ENCODE measurements at regions not wholly inside any gene's neighbourhood (a gene's known extent, or its start where the extent isn't known, plus 50 kb on each side); places are given as distances from the start of the nearest gene placed in this dataset.
A peak's percentile ranks its signal among the peaks of the same experiment; 100 is the strongest.

DNA sequence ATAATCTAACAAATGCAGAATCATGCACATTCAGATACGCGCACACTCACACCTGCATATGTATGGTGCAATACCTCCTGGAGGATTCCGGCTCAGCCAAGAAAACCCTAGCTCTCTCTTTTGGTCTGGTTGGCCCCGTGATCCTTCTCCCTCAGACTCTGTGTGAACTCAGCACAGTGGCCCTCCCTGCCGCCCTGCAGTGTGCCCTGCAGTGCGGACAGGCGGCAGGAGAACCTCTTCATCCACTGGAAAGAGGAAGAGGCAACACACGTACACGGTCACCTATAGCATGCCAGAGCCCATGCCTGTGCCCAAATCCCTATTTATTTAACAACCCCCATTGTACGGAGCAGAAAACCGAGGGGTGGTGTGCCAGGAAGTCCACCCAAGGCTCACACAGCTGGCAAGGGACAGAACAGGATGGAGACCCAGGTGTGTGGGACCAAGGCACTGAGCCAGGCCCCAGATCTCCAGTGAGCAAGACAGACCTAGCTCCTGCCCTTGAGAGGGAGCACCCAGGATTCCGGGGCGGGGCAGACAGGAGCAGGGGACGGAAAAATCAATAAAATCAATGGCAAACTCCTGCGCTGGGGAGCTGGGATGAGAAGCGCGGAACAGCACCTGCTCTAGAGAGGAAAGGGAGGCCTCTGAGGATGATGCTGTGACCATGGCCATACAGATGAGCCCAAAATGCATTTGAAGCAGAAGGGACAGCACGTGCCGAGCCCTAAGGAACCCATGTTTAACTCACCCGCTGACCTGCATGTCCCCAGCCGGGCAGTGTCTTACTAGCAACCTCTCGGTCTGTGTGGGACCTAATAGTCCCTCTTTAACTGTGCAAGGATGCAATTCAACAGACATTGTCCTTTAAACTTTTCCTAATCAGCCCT lies 54.7 kb upstream of the CIBAR2 start:
- TF ChIP-seq, protein P1, sequence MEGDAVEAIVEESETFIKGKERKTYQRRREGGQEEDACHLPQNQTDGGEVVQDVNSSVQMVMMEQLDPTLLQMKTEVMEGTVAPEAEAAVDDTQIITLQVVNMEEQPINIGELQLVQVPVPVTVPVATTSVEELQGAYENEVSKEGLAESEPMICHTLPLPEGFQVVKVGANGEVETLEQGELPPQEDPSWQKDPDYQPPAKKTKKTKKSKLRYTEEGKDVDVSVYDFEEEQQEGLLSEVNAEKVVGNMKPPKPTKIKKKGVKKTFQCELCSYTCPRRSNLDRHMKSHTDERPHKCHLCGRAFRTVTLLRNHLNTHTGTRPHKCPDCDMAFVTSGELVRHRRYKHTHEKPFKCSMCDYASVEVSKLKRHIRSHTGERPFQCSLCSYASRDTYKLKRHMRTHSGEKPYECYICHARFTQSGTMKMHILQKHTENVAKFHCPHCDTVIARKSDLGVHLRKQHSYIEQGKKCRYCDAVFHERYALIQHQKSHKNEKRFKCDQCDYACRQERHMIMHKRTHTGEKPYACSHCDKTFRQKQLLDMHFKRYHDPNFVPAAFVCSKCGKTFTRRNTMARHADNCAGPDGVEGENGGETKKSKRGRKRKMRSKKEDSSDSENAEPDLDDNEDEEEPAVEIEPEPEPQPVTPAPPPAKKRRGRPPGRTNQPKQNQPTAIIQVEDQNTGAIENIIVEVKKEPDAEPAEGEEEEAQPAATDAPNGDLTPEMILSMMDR (IDR thresholded peaks at IDR 0.05; ENCODE audit: control insufficient read depth, insufficient read depth, low read depth, low read length, missing control alignments), result no peak
- no peak for DNase-seq (ENCODE audit: low read depth)
- no peak overlapping the region for H3K4me3 ChIP-seq (ENCODE audit: control insufficient read depth, low read depth, low read length)

DNA sequence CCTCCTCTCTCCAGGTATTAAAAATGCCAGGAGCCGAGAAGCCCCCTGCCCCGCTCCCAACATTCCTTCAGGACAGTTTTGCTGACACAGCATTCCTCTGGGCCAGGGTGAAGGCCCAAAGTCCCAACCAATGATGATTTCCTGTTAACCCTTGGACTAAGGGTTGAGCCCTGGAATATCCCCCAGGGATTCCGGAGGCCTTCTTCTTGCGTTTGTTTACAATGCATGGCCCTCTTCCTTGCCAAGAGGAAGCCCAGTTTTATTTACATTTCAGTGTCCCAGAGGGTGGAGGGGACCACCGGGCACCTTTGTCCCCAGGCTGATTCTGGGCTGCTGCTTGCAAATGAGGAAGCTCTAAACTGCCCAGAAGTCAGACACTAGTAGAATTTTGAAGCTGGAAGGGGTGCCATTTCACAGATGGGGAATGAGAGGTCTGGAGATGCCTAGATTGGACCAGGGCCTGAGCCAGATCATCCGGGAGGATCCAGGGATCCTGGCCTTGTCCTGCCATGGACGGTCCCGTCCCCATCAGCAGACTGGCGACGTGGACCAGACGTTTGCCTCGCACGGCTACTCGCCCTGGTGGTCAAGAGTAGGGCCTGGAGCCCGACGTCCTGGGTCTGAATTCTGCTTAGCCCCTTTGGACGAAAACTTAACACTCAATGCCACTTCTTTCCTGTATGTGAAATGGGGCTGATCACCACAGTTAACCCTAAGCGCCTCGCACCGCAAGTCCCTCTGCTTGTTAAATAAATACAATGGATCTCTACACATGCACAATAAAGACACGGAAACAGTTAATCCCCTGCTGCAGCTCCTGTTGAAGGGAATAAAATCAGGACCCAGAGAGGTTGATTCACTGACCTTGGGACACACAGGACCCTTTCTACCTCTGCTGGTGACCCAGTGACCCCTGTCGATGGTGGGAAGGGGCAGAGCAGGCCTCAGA lies 55.6 kb upstream of the CIBAR2 start:
- no peak for DNase-seq (ENCODE audit: low read depth)
- TF ChIP-seq, protein P1 (IDR thresholded peaks at IDR 0.05; ENCODE audit: control insufficient read depth, insufficient read depth, low read depth, low read length, missing control alignments), result no peak
- no peak overlapping the region for H3K4me3 ChIP-seq (ENCODE audit: control insufficient read depth, low read depth, low read length)

DNA sequence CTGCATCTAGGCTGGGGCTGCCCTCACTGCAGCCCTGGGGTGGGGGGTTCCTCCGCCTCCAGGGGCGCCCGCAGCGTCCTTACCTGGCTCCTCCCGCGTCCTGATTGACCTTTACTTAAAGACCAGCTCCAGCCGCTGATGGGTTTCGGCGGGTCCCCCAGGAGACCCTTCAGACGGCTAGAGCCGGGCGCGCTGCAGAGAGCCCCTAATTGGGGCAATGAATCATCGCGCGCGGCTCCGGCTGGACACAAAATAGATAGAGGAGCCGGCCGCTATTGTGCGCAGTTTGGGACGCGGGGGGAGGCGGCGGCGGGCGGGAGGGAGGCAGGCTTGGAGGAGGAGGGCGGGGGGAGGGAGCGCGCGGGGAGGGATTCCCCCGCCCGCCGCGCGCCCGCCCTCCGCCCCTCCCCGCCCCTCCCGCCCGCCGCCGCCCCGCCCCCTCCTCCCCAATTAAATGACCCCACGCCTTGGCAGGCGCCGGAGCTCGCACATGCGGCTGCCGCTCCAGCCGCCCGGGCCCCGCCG lies 56.5 kb upstream of the CIBAR2 start:
- TF ChIP-seq, protein P1 (IDR thresholded peaks at IDR 0.05; ENCODE audit: control insufficient read depth, insufficient read depth, low read depth, low read length, missing control alignments), result no peak
- DNase-seq (ENCODE audit: low read depth), result no peak
- H3K4me3 ChIP-seq (ENCODE audit: control insufficient read depth, low read depth, low read length), result peak overlapping the region; percentile 13

DNA sequence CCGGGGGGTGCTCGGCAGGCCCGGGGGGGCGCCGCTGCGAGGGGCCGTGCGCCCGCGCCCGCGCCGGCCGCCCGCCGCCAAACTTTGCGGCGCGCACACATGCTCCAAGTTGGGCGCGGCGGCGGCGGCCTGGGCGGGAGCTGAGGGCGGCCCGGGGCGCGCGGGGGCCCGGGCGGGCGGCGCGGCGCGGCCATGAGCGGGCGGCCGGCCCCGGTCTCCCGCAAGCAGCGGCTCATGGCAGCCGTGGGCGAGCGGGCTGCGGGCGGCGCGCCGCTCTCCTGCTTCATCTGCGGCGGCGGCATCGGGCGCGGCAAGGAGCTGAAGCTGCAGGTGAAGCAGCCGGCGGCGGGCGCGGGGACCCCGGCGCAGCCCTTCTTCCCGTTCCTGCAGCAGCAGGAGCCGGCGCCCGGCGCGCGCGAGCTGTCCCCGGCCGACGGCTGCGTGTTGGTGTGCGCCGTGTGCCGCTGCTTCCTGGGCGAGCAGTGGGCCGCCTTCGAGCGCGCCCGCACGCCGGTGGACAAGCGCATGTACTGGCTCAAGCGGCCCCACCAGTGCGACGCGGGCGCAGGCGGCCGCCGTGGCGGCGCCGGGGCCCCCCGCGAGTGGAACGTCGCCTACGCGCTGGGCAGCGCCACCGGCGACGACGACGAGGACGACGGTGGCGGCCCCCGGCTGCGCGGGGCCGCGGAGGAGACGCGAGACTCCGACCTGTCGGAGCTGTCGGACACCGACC lies 57.2 kb upstream of the CIBAR2 start:
- no peak for DNase-seq (ENCODE audit: low read depth)
- TF ChIP-seq, protein P1 (IDR thresholded peaks at IDR 0.05; ENCODE audit: control insufficient read depth, insufficient read depth, low read depth, low read length, missing control alignments), result no peak
- peak overlapping the region; percentile 64 for H3K4me3 ChIP-seq (ENCODE audit: control insufficient read depth, low read depth, low read length)

DNA sequence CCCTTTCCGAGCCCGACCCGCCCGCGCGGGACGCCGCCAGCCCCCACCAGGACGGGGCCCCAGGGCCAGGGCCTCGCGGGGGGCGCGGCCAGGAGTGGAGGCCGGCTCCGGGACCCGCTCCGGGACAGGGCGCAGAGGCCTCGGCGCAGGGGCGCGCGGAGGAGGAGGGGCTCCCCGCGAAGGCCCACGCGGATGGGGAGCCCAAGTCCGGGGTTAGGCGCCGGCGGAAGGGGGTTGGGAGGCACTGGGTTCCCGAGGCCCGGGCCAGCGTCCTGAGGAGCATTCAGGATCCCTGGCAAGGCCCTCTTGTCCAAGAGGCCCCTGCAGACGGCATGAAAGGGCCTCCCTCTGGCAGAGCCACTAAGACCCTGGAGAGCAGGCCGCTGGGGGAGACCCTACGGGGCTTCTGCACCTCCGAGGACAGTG lies 57.8 kb upstream of the CIBAR2 start:
- DNase-seq (ENCODE audit: low read depth), result no peak
- TF ChIP-seq, protein P1 (IDR thresholded peaks at IDR 0.05; ENCODE audit: control insufficient read depth, insufficient read depth, low read depth, low read length, missing control alignments), result no peak
- H3K4me3 ChIP-seq (ENCODE audit: control insufficient read depth, low read depth, low read length), result peak overlapping the region; percentile 64

DNA sequence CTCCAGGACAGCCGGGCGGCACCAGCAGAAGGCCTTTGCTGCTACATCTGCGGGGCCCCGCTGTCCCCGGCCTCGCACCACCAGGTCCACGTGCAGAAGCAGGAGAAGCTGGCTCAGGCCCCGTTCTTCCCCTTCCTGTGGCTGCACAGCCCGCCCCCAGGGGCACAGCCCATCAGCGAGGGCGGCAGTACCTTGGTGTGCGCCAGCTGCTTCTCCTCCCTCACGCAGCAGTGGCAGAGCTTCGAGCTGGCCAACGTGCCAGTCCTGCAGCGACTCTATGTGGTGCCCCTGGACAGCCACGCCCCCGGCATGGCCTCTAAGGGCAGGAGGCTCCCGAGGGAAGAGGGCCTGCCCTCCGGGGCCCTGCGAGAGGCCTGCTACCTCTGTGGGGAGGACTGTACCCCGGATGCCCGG lies 58.3 kb upstream of the CIBAR2 start:
- H3K4me3 ChIP-seq (ENCODE audit: control insufficient read depth, low read depth, low read length), result peak overlapping the region; percentile 64
- DNase-seq (ENCODE audit: low read depth), result no peak
- TF ChIP-seq, protein P1 (IDR thresholded peaks at IDR 0.05; ENCODE audit: control insufficient read depth, insufficient read depth, low read depth, low read length, missing control alignments), result no peak
